ENCODE measurements at regions not wholly inside any gene's neighbourhood (a gene's known extent, or its start where the extent isn't known, plus 50 kb on each side); places are given as distances from the start of the nearest gene placed in this dataset.
A peak's percentile ranks its signal among the peaks of the same experiment; 100 is the strongest.

GRCh38 chr17:72306037-72306436 is 185.2 kb downstream of the SOX9 start:
- intact Hi-C loops (cut with DNase I, micrococcal nuclease): no loop called here
- ChIA-PET POLR2A (no interaction called here), CTCF (interaction anchor here (0.9 kb wide), 1 partner anchor 10 kb away, joined by 5 read pairs; no protein-coding TSS in a partner anchor)
- no peaks in the 10 kb centered on the region for H3K4me1 Mint-ChIP-seq
- DNase-seq (no peak), ATAC-seq (no peak)
- H3K27me3 Mint-ChIP-seq: peaks cover 3% of the 10 kb centered on the region
- no peaks in the 10 kb centered on the region for H3K36me3 Mint-ChIP-seq (ENCODE audit: low read depth)
- H3K9me3 Mint-ChIP-seq (ENCODE audit: low read depth): no peaks in the 10 kb centered on the region
- no peak overlapping the region for H3K4me3 Mint-ChIP-seq
- no peak overlapping the region for H3K27ac Mint-ChIP-seq

- ATAC-seq (no peak), DNase-seq (no peak)
- no peaks in the 10 kb centered on the region for H3K9me3 Mint-ChIP-seq (ENCODE audit: low read depth)
- no peak overlapping the region for H3K27ac Mint-ChIP-seq
- CTCF ChIA-PET: no interaction called here
- intact Hi-C loops (cut with DNase I, micrococcal nuclease): no loop called here
- peaks cover 3% of the 10 kb centered on the region for H3K27me3 Mint-ChIP-seq
- no peaks in the 10 kb centered on the region for H3K4me1 Mint-ChIP-seq
- H3K36me3 Mint-ChIP-seq (ENCODE audit: low read depth): no peaks in the 10 kb centered on the region
- POLR2A ChIA-PET: no interaction called here
- H3K4me3 Mint-ChIP-seq: no peak overlapping the region
Observed at GRCh38 chr17:72307836-72308235, 187.0 kb downstream of the SOX9 start.

- no peaks in the 10 kb centered on the region for H3K9me3 Mint-ChIP-seq (ENCODE audit: low read depth)
- no peak for DNase-seq
- H3K27ac Mint-ChIP-seq: no peak overlapping the region
- intact Hi-C loops (cut with DNase I, micrococcal nuclease): no loop called here
- POLR2A ChIA-PET: no interaction called here
- no peaks in the 10 kb centered on the region for H3K4me1 Mint-ChIP-seq
- CTCF ChIA-PET: interaction anchor here (1.0 kb wide), 1 partner anchor 250 kb away, joined by 3 read pairs; no protein-coding TSS in a partner anchor
- H3K4me3 Mint-ChIP-seq: no peak overlapping the region
- peaks cover 3% of the 10 kb centered on the region for H3K27me3 Mint-ChIP-seq
- ATAC-seq: no peak
- H3K36me3 Mint-ChIP-seq (ENCODE audit: low read depth): no peaks in the 10 kb centered on the region
Observed at GRCh38 chr17:72308744-72309385, 188.0 kb downstream of the SOX9 start.

- DNase-seq (peak; percentile 7), ATAC-seq (peak; percentile 9)
- no peaks in the 10 kb centered on the region for H3K4me1 Mint-ChIP-seq
- CTCF ChIA-PET: no interaction called here
- peaks cover 3% of the 10 kb centered on the region for H3K27me3 Mint-ChIP-seq
- POLR2A ChIA-PET: interaction anchor here (0.7 kb wide), 1 partner anchor 456 kb away, joined by 14 read pairs; no protein-coding TSS in a partner anchor
- H3K27ac Mint-ChIP-seq: no peak overlapping the region
- intact Hi-C loops (cut with DNase I, micrococcal nuclease): loop anchor here in 1 of 2 experiments (10.0 kb wide), 1 partner anchor 64 kb away; no protein-coding TSS in a partner anchor
- no peaks in the 10 kb centered on the region for H3K36me3 Mint-ChIP-seq (ENCODE audit: low read depth)
- no peaks in the 10 kb centered on the region for H3K9me3 Mint-ChIP-seq (ENCODE audit: low read depth)
- no peak overlapping the region for H3K4me3 Mint-ChIP-seq
Observed at GRCh38 chr17:72311004-72311403, 190.2 kb downstream of the SOX9 start.

GRCh38 chr17:72315122-72315913 is 194.5 kb downstream of the SOX9 start:
- POLR2A ChIA-PET: no interaction called here
- CTCF ChIA-PET: no interaction called here
- Mint-ChIP-seq H3K27ac (no peak overlapping the region), H3K9me3 (ENCODE audit: low read depth) (no peaks in the 10 kb centered on the region), H3K4me1 (no peaks in the 10 kb centered on the region), H3K36me3 (ENCODE audit: low read depth) (no peaks in the 10 kb centered on the region), H3K27me3 (peaks cover 2% of the 10 kb centered on the region), H3K4me3 (no peak overlapping the region)
- intact Hi-C loops (cut with DNase I, micrococcal nuclease): loop anchor here in 1 of 2 experiments (10.0 kb wide), 1 partner anchor 59 kb away; no protein-coding TSS in a partner anchor
- ATAC-seq (no peak), DNase-seq (no peak)

- H3K27ac Mint-ChIP-seq: no peak overlapping the region
- ChIA-PET POLR2A (no interaction called here), CTCF (no interaction called here)
- no peaks in the 10 kb centered on the region for H3K9me3 Mint-ChIP-seq (ENCODE audit: low read depth)
- peaks cover 6% of the 10 kb centered on the region for H3K27me3 Mint-ChIP-seq
- H3K4me3 Mint-ChIP-seq: no peak overlapping the region
- intact Hi-C loops (cut with DNase I, micrococcal nuclease): loop anchor here in 1 of 2 experiments (10.0 kb wide), 1 partner anchor 57 kb away; no protein-coding TSS in a partner anchor
- no peaks in the 10 kb centered on the region for H3K4me1 Mint-ChIP-seq
- no peak for DNase-seq
- H3K36me3 Mint-ChIP-seq (ENCODE audit: low read depth): no peaks in the 10 kb centered on the region
- no peak for ATAC-seq
Observed at GRCh38 chr17:72318131-72318530, 197.3 kb downstream of the SOX9 start.

GRCh38 chr17:72321896-72322295 is 201.1 kb downstream of the SOX9 start:
- Mint-ChIP-seq H3K27me3 (peaks cover 6% of the 10 kb centered on the region), H3K36me3 (ENCODE audit: low read depth) (no peaks in the 10 kb centered on the region), H3K4me3 (no peak overlapping the region), H3K9me3 (ENCODE audit: low read depth) (no peaks in the 10 kb centered on the region), H3K27ac (no peak overlapping the region), H3K4me1 (no peaks in the 10 kb centered on the region)
- DNase-seq: no peak
- intact Hi-C loops (cut with DNase I, micrococcal nuclease): no loop called here
- ChIA-PET CTCF (no interaction called here), POLR2A (no interaction called here)
- no peak for ATAC-seq

- intact Hi-C loops (cut with DNase I, micrococcal nuclease): no loop called here
- POLR2A ChIA-PET: no interaction called here
- no peak overlapping the region for H3K4me3 Mint-ChIP-seq
- peaks cover 9% of the 10 kb centered on the region for H3K27me3 Mint-ChIP-seq
- H3K9me3 Mint-ChIP-seq (ENCODE audit: low read depth): no peaks in the 10 kb centered on the region
- CTCF ChIA-PET: no interaction called here
- DNase-seq (no peak), ATAC-seq (no peak)
- H3K27ac Mint-ChIP-seq: no peak overlapping the region
- no peaks in the 10 kb centered on the region for H3K36me3 Mint-ChIP-seq (ENCODE audit: low read depth)
- H3K4me1 Mint-ChIP-seq: no peaks in the 10 kb centered on the region
Observed at GRCh38 chr17:72332367-72332766, 211.5 kb downstream of the SOX9 start.

GRCh38 chr17:72333570-72333969 is 212.8 kb downstream of the SOX9 start:
- POLR2A ChIA-PET: no interaction called here
- Mint-ChIP-seq H3K9me3 (ENCODE audit: low read depth) (no peaks in the 10 kb centered on the region), H3K27me3 (peaks cover 12% of the 10 kb centered on the region), H3K27ac (no peak overlapping the region), H3K36me3 (ENCODE audit: low read depth) (no peaks in the 10 kb centered on the region), H3K4me1 (no peaks in the 10 kb centered on the region), H3K4me3 (no peak overlapping the region)
- CTCF ChIA-PET: no interaction called here
- intact Hi-C loops (cut with DNase I, micrococcal nuclease): no loop called here
- ATAC-seq: no peak
- no peak for DNase-seq

- Mint-ChIP-seq H3K9me3 (ENCODE audit: low read depth) (no peaks in the 10 kb centered on the region), H3K27me3 (peaks cover 12% of the 10 kb centered on the region), H3K4me1 (no peaks in the 10 kb centered on the region), H3K36me3 (ENCODE audit: low read depth) (no peaks in the 10 kb centered on the region), H3K27ac (no peak overlapping the region), H3K4me3 (no peak overlapping the region)
- CTCF ChIA-PET: no interaction called here
- ATAC-seq: no peak
- DNase-seq: no peak
- intact Hi-C loops (cut with DNase I, micrococcal nuclease): no loop called here
- POLR2A ChIA-PET: no interaction called here
Observed at GRCh38 chr17:72334205-72334604, 213.4 kb downstream of the SOX9 start.

GRCh38 chr17:72336026-72336803 is 215.4 kb downstream of the SOX9 start:
- Mint-ChIP-seq H3K36me3 (ENCODE audit: low read depth) (no peaks in the 10 kb centered on the region), H3K27ac (no peak overlapping the region), H3K27me3 (peaks cover 14% of the 10 kb centered on the region), H3K4me1 (no peaks in the 10 kb centered on the region), H3K9me3 (ENCODE audit: low read depth) (no peaks in the 10 kb centered on the region), H3K4me3 (no peak overlapping the region)
- intact Hi-C loops (cut with DNase I, micrococcal nuclease): no loop called here
- POLR2A ChIA-PET: no interaction called here
- DNase-seq: no peak
- CTCF ChIA-PET: no interaction called here
- no peak for ATAC-seq

GRCh38 chr17:72336804-72337070 is 215.9 kb downstream of the SOX9 start:
- no peak overlapping the region for H3K4me3 Mint-ChIP-seq
- no peak overlapping the region for H3K27ac Mint-ChIP-seq
- CTCF ChIA-PET: no interaction called here
- H3K27me3 Mint-ChIP-seq: peaks cover 14% of the 10 kb centered on the region
- intact Hi-C loops (cut with DNase I, micrococcal nuclease): no loop called here
- no peaks in the 10 kb centered on the region for H3K36me3 Mint-ChIP-seq (ENCODE audit: low read depth)
- POLR2A ChIA-PET: no interaction called here
- no peak for DNase-seq
- no peaks in the 10 kb centered on the region for H3K4me1 Mint-ChIP-seq
- no peaks in the 10 kb centered on the region for H3K9me3 Mint-ChIP-seq (ENCODE audit: low read depth)
- no peak for ATAC-seq

All from activated CD4-positive, alpha-beta T cell treated with anti-CD3 and anti-CD28 coated beads for 36 hours (primary cell).